IMR-90 (cell line): ENCODE measurements at regions not wholly inside any gene's neighbourhood (a gene's known extent, or its start where the extent isn't known, plus 50 kb on each side); places are given as distances from the start of the nearest gene placed in this dataset.

ENCODE experiments used
- ATAC-seq: fragments of 200-7000 bp; cut with Tn5 transposase; 2 replicates; pipeline ENCODE4 v1.9.1; 2020; ENCODE audit warnings: low read depth, mild to moderate bottlenecking, moderate library complexity
- BruUV-seq: library from RNA; stranded (reverse); fragments of 400-500 nt; replicated peaks from 2 replicates; lab custom pipeline; 2021; lab: Mats Ljungman, UMichigan
- CTCF ChIA-PET: fragments of 300-600 bp; formaldehyde crosslinking; extraction: SDS; loops from one replicate; lab custom pipeline; 2021; ENCODE audit warnings: antibody characterized with exemption; lab: Yijun Ruan, JAX
- POLR2A ChIA-PET: fragments of 300-600 bp; sonication (Branson Sonifier 250); formaldehyde crosslinking; loops from one replicate; lab custom pipeline; 2022; ENCODE audit warnings: antibody characterized with exemption; ENCODE audit not compliant: unreplicated experiment; lab: Charles Lee
- DNase-seq: peaks from one replicate; pipeline ENCODE4 v3.0.0; 2013
- H2AFZ ChIP-seq: replicated peaks from 2 replicates; pipeline ENCODE3; 2013; ENCODE audit warnings: low read length, mild to moderate bottlenecking; ENCODE audit not compliant: poor library complexity
- H2AK5ac ChIP-seq: 2 replicates; pipeline ENCODE4 v1.6.1; 2013; ENCODE audit warnings: low read depth, low read length, inconsistent platforms
- H2AK9ac ChIP-seq: replicated peaks from 2 replicates; pipeline ENCODE3; 2013; ENCODE audit warnings: mild to moderate bottlenecking, low read depth, low read length, moderate library complexity; ENCODE audit not compliant: poor library complexity
- H2BK120ac ChIP-seq: 2 replicates; pipeline ENCODE4 v1.6.1; 2013; ENCODE audit warnings: low read depth, low read length, inconsistent platforms
- H2BK15ac ChIP-seq: 3 replicates; pipeline ENCODE4 v1.6.1; 2013; ENCODE audit warnings: low read depth, low read length, inconsistent platforms
- H2BK20ac ChIP-seq: 2 replicates; pipeline ENCODE4 v1.6.1; 2013; ENCODE audit warnings: low read depth, mild to moderate bottlenecking, inconsistent platforms, low read length, moderate library complexity
- H2BK5ac ChIP-seq: 2 replicates; pipeline ENCODE4 v1.6.1; 2013; ENCODE audit warnings: mild to moderate bottlenecking, low read depth, low read length, inconsistent platforms; ENCODE audit not compliant: poor library complexity, severe bottlenecking
- H3K14ac ChIP-seq: replicated peaks from 2 replicates; pipeline ENCODE4 v1.6.1; 2013; ENCODE audit warnings: low read depth, low read length, inconsistent platforms
- H3K18ac ChIP-seq: 2 replicates; pipeline ENCODE4 v1.6.1; 2013; ENCODE audit warnings: low read depth, low read length, control low read depth
- H3K23ac ChIP-seq: 2 replicates; pipeline ENCODE4 v1.6.1; 2013; ENCODE audit warnings: low read depth, low read length, inconsistent platforms
- H3K27ac ChIP-seq: 2 replicates; pipeline ENCODE4 v1.5.1; 2013; ENCODE audit warnings: mild to moderate bottlenecking, control low read depth, low read length; ENCODE audit not compliant: insufficient read depth
- H3K27me3 ChIP-seq: 2 replicates; pipeline ENCODE4 v1.6.1; 2013; ENCODE audit warnings: low read length; ENCODE audit not compliant: control insufficient read depth, insufficient read depth
- H3K36me3 ChIP-seq: 2 replicates; pipeline ENCODE4 v1.6.1; 2013; ENCODE audit warnings: low read length, mixed read lengths; ENCODE audit not compliant: control insufficient read depth, insufficient read depth
- H3K4ac ChIP-seq: 2 replicates; pipeline ENCODE4 v1.6.1; 2013; ENCODE audit warnings: low read depth, low read length, inconsistent platforms
- H3K4me1 ChIP-seq: 2 replicates; pipeline ENCODE4 v1.6.1; 2013; ENCODE audit warnings: low read length, mixed read lengths; ENCODE audit not compliant: control insufficient read depth, insufficient read depth
- H3K4me2 ChIP-seq: 2 replicates; pipeline ENCODE4 v1.6.1; 2013; ENCODE audit warnings: low read depth, mild to moderate bottlenecking, control low read depth, low read length, moderate library complexity
- H3K4me3 ChIP-seq: 2 replicates; pipeline ENCODE4 v1.5.1; 2013; ENCODE audit warnings: low read depth, mild to moderate bottlenecking, control low read depth, low read length, moderate library complexity; ENCODE audit not compliant: insufficient read depth
- H3K56ac ChIP-seq: 2 replicates; pipeline ENCODE4 v1.6.1; 2013; ENCODE audit warnings: low read length, inconsistent platforms; ENCODE audit not compliant: insufficient read depth; ENCODE audit errors: extremely low read depth
- H3K79me1 ChIP-seq, 2 experiments: 2 replicates each; pipeline ENCODE4 v1.6.1; 2013; ENCODE audit warnings: low read length in 2 of 2, inconsistent platforms in 1 of 2, low read depth in 1 of 2
- H3K9ac ChIP-seq: 2 replicates; pipeline ENCODE4 v1.6.1; 2013; ENCODE audit warnings: low read depth, low read length, control low read depth
- H3K9me1 ChIP-seq: 2 replicates; pipeline ENCODE4 v1.6.1; 2013; ENCODE audit warnings: low read length, inconsistent platforms; ENCODE audit not compliant: insufficient read depth
- H3K9me3 ChIP-seq: 2 replicates; pipeline ENCODE4 v1.6.1; 2013; ENCODE audit warnings: low read length; ENCODE audit not compliant: control insufficient read depth, insufficient read depth
- H4K20me1 ChIP-seq: 2 replicates; pipeline ENCODE4 v1.6.1; 2013; ENCODE audit warnings: low read length, inconsistent platforms; ENCODE audit not compliant: insufficient read depth
- H4K5ac ChIP-seq: 2 replicates; pipeline ENCODE4 v1.6.1; 2013; ENCODE audit warnings: mild to moderate bottlenecking, low read depth, low read length, control low read depth
- H4K8ac ChIP-seq, 2 experiments: 2 replicates each; pipeline ENCODE4 v1.6.1; 2013; ENCODE audit warnings: low read depth in 2 of 2, low read length in 2 of 2, control low read depth in 1 of 2, inconsistent platforms in 1 of 2
- H4K91ac ChIP-seq: 2 replicates; pipeline ENCODE4 v1.6.1; 2013; ENCODE audit warnings: low read depth, low read length, inconsistent platforms; ENCODE audit not compliant: insufficient read depth
- BHLHE40 ChIP-seq: fragments of 150-350 bp; IDR thresholded peaks from 2 replicates; pipeline ENCODE4 v1.6.1; 2016; ENCODE audit warnings: mild to moderate bottlenecking, low read depth, low read length
- FOS ChIP-seq: fragments of 150-350 bp; IDR thresholded peaks from 2 replicates; pipeline ENCODE4 v1.6.1; 2016; ENCODE audit warnings: low read depth, low read length
- NFE2L2 ChIP-seq: fragments of 150-350 bp; IDR thresholded peaks from 2 replicates; pipeline ENCODE4 v1.6.1; 2016; ENCODE audit warnings: low read depth, mild to moderate bottlenecking, low read length
- POLR2A ChIP-seq: IDR thresholded peaks from 2 replicates; pipeline ENCODE4 v1.6.1; 2012; ENCODE audit warnings: mild to moderate bottlenecking, low read depth, low read length
- RCOR1 ChIP-seq: IDR thresholded peaks from 2 replicates; pipeline ENCODE4 v1.6.1; 2012; ENCODE audit warnings: mild to moderate bottlenecking, low read length, improper control_type of control experiment; ENCODE audit not compliant: insufficient replicate concordance
- RFX5 ChIP-seq: IDR thresholded peaks from 2 replicates; pipeline ENCODE4 v1.8.0; 2012; ENCODE audit warnings: low read depth, mild to moderate bottlenecking, low read length, moderate library complexity
- WGBS, 2 experiments: methylation state at CpG; one replicate each; pipeline versions ENCODE4 v1.1.5 to v1.1.7; 2013; ENCODE audit warnings: missing lambda C conversion rate in 2 of 2; ENCODE audit not compliant: insufficient read length in 1 of 2; ENCODE audit errors: extremely low coverage in 2 of 2; 5-methylcytosine and 5-hydroxymethylcytosine counted together
- dilution Hi-C: fragments of 300-500 bp; cut with HindIII; formaldehyde crosslinking; loops from one replicate; pipeline ENCODE4 v1.14.3; 2018; ENCODE audit warnings: low sequenced_read_pairs; ENCODE audit not compliant: unreplicated experiment
- in situ Hi-C: fragments of 300-500 bp; cut with MboI; formaldehyde crosslinking; loops from 3 replicates; pipeline ENCODE4 v1.14.3; 2019; ENCODE audit warnings: low sequenced_read_pairs, inconsistent platforms, mixed read lengths
- intact Hi-C: fragments of 100-400 bp; cut with micrococcal nuclease; formaldehyde crosslinking; loops from 2 replicates; pipeline ENCODE4 v1.10.0; 2022

DNA sequence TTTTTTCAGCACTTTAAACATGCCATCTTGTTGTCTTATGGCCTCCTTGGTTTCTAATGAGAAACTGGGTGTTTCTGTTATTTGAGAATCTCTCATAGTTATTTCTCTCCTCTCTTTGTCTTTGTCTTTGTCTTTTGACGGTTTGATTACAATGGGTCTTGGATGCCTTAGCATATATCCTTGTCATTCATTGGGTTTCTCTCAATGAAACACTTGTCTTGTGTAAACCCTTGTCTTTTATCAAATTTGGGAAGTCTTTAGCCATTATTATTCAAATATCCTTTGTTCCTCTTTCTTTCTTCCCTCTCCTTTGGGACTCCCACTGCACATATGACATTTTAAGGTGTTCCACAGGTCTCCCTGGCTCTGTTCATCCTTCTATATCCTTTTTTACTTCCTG lies 373.5 kb upstream of the TBX3 start:
- Histone ChIP-seq H2BK5ac (no peak overlapping the region), H2AK9ac (no peak overlapping the region), H3K14ac (no peak overlapping the region), H3K56ac (no peak overlapping the region), H4K5ac (no peak overlapping the region), H2AFZ (no peak overlapping the region), H3K4ac (no peak overlapping the region), H4K20me1 (no peaks in the 10 kb centered on the region), H3K9me1 (no peaks in the 10 kb centered on the region), H2BK20ac (no peak overlapping the region), H3K23ac (no peak overlapping the region), H4K91ac (no peak overlapping the region), H2AK5ac (no peak overlapping the region), H3K4me3 (no peak overlapping the region), H3K4me2 (no peak overlapping the region), H3K27me3 (no peaks in the 10 kb centered on the region), H2BK120ac (no peak overlapping the region), H3K9me3 (no peaks in the 10 kb centered on the region), H4K8ac (no peak overlapping the region), H3K27ac (no peak overlapping the region), H3K79me1 (no peaks in the 10 kb centered on the region), H3K4me1 (no peaks in the 10 kb centered on the region), H3K9ac (no peak overlapping the region), H2BK15ac (no peak overlapping the region), H3K18ac (no peak overlapping the region), H3K36me3 (no peaks in the 10 kb centered on the region)
- intact Hi-C loops = no loop called here
- dilution Hi-C loops = no loop called here
- DNase-seq (no peak), ATAC-seq (no peak)
- TF ChIP-seq RFX5 = no peak
- TF ChIP-seq BHLHE40 = no peak
- no peak for TF ChIP-seq NFE2L2
- no peak for TF ChIP-seq FOS
- TF ChIP-seq POLR2A = no peak
- no peak for TF ChIP-seq RCOR1
- no CpG with 5 or more reads among the region's 1 CpG for WGBS, 2 experiments
- BruUV-seq = no TSS peak
- POLR2A ChIA-PET = no interaction called here
- CTCF ChIA-PET = no interaction called here
- in situ Hi-C loops = no loop called here
